HepG2 (cell line): ENCODE measurements at regions not wholly inside any gene's neighbourhood (a gene's known extent, or its start where the extent isn't known, plus 50 kb on each side); places are given as distances from the start of the nearest gene placed in this dataset.

Source experiments
- ATAC-seq: fragments of 200-7000 bp; cut with Tn5 transposase; 3 replicates; pipeline ENCODE4 v1.9.1; 2020; ENCODE audit warnings: mild to moderate bottlenecking, moderate library complexity
- BruUV-seq: library from RNA; stranded (reverse); fragments of 400-500 nt; replicated peaks from 2 replicates; lab custom pipeline; 2021; lab: Mats Ljungman, UMichigan
- CTCF ChIA-PET: fragments of 300-600 bp; formaldehyde crosslinking; extraction: SDS; loops from one replicate; lab custom pipeline; 2021; ENCODE audit warnings: low total read pairs, inconsistent platforms, low intra/inter-chr PET ratio; lab: Yijun Ruan, JAX
- POLR2A ChIA-PET: fragments of 350-600 bp; sonication (Branson Sonifier 250); formaldehyde crosslinking; loops from one replicate; lab custom pipeline; 2020; ENCODE audit warnings: antibody characterized with exemption, inconsistent platforms; lab: Yijun Ruan, JAX
- DNase-seq: peaks from one replicate; pipeline ENCODE4 v3.0.0-alpha.2; 2015; ENCODE audit warnings: low spot score
- FAIRE-seq: peaks from 3 replicates; lab custom pipeline; 2011; peaks lifted over from hg19 to GRCh38; lab: Jason Lieb, UNC
- H2AFZ ChIP-seq: one replicate; pipeline ENCODE4 v1.6.1; 2011; ENCODE audit warnings: low read length, inconsistent platforms
- H3K27ac ChIP-seq: fragments of 300-600 bp; 3 replicates; pipeline ENCODE4 v1.8.0; 2011; ENCODE audit warnings: mixed run types, mild to moderate bottlenecking, mixed read lengths, low read length, inconsistent platforms; ENCODE audit not compliant: insufficient read depth; ENCODE audit errors: extremely low read length
- H3K27me3 ChIP-seq, 2 experiments: fragments of 200-600 bp in 1 of 2; 2 replicates in 1 of 2; 3 replicates in 1 of 2; pipeline versions ENCODE4 v1.6.0 to v1.8.0; 2011; ENCODE audit warnings: low read length in 2 of 2, mild to moderate bottlenecking in 2 of 2, moderate library complexity in 2 of 2, inconsistent platforms in 1 of 2; ENCODE audit not compliant: insufficient read depth in 2 of 2, control insufficient read depth in 1 of 2
- H3K36me3 ChIP-seq, 2 experiments: fragments of 200-600 bp in 1 of 2; replicated peaks in 1 of 2; 2 replicates in 1 of 2; 3 replicates in 1 of 2; pipeline versions ENCODE4 v1.5.1 to v1.8.0; 2011; ENCODE audit warnings: low read length in 2 of 2, inconsistent platforms in 1 of 2; ENCODE audit not compliant: insufficient read depth in 2 of 2, control insufficient read depth in 1 of 2
- H3K4me1 ChIP-seq: 2 replicates; pipeline ENCODE4 v1.5.1; 2012; ENCODE audit warnings: low read length, inconsistent platforms; ENCODE audit not compliant: insufficient read depth
- H3K4me2 ChIP-seq: 2 replicates; pipeline ENCODE4 v1.6.0; 2011; ENCODE audit warnings: low read depth, low read length, inconsistent platforms
- H3K4me3 ChIP-seq, 3 experiments: fragments of 200-600 bp in 1 of 3; sonication (generic), shearing (Covaris generic) in 1 of 3; replicated peaks in 1 of 3; 2 replicates each; pipeline ENCODE4 v1.5.1; 2011 to 2016; ENCODE audit warnings: low read length in 3 of 3, inconsistent platforms in 2 of 3, low read depth in 2 of 3, mild to moderate bottlenecking in 2 of 3, control low read depth in 1 of 3, mixed read lengths in 1 of 3; ENCODE audit not compliant: insufficient read depth in 1 of 3
- H3K79me2 ChIP-seq: one replicate; pipeline ENCODE4 v1.6.1; 2011; ENCODE audit warnings: low read length, inconsistent platforms; ENCODE audit not compliant: insufficient read depth
- H3K9ac ChIP-seq: 2 replicates; pipeline ENCODE4 v1.6.0; 2011; ENCODE audit warnings: mild to moderate bottlenecking, low read depth, low read length, inconsistent platforms; ENCODE audit not compliant: insufficient read depth
- H3K9me3 ChIP-seq: 2 replicates; pipeline ENCODE4 v1.5.1; 2012; ENCODE audit warnings: mild to moderate bottlenecking, low read length
- H4K20me1 ChIP-seq: 2 replicates; pipeline ENCODE4 v1.6.0; 2011; ENCODE audit warnings: inconsistent platforms, mild to moderate bottlenecking, low read length, moderate library complexity; ENCODE audit not compliant: insufficient read depth
- ASH2L ChIP-seq: fragments of 300-600, 200-600 bp; sonication (generic); IDR thresholded peaks from 2 replicates; pipeline ENCODE4 v1.7.0; 2017; ENCODE audit warnings: low read depth, mild to moderate bottlenecking, moderate library complexity, mixed read lengths, low read length; ENCODE audit not compliant: insufficient read length
- DZIP1 ChIP-seq: sonication (generic); formaldehyde crosslinking; IDR thresholded peaks from 2 replicates; pipeline ENCODE4 v1.5.0; 2020; ENCODE audit warnings: mild to moderate bottlenecking, missing genetic modification reagents
- FOXA1 ChIP-seq, 2 experiments: fragments of 450-650 bp in 1 of 2; sonication (generic) in 1 of 2; formaldehyde crosslinking in 1 of 2; IDR thresholded peaks; 2 replicates each; pipeline versions ENCODE4 v1.4.0 to v1.6.1; 2016 to 2020; ENCODE audit warnings: missing genetic modification reagents in 1 of 2
- KLF9 ChIP-seq: IDR thresholded peaks from 2 replicates; pipeline ENCODE4 v1.6.1; 2016; ENCODE audit warnings: low read depth
- MTF1 ChIP-seq: sonication (generic); formaldehyde crosslinking; IDR thresholded peaks from 2 replicates; pipeline ENCODE4 v1.5.0; 2020; ENCODE audit warnings: missing genetic modification reagents
- NAIF1 ChIP-seq: sonication (generic); formaldehyde crosslinking; IDR thresholded peaks from 2 replicates; pipeline ENCODE4 v1.5.0; 2020; ENCODE audit warnings: mild to moderate bottlenecking, missing genetic modification reagents, borderline replicate concordance
- PRPF4 ChIP-seq: fragments of 200-400 bp; formaldehyde crosslinking; IDR thresholded peaks from 2 replicates; pipeline ENCODE4 v1.6.1; 2016; ENCODE audit warnings: low read length, low read depth; ENCODE audit not compliant: poor library complexity, severe bottlenecking
- STAT6 ChIP-seq: sonication (generic); formaldehyde crosslinking; IDR thresholded peaks from 2 replicates; pipeline ENCODE4 v1.4.0; 2020; ENCODE audit warnings: missing genetic modification reagents, mild to moderate bottlenecking, borderline replicate concordance
- ZNF580 ChIP-seq: IDR thresholded peaks from 2 replicates; pipeline ENCODE4 v1.6.1; 2016; ENCODE audit warnings: low read depth, borderline replicate concordance
- ZUFSP ChIP-seq: sonication (generic); formaldehyde crosslinking; IDR thresholded peaks from 2 replicates; pipeline ENCODE4 v1.9.0; 2021; ENCODE audit warnings: missing genetic modification reagents, mild to moderate bottlenecking, borderline replicate concordance
- WGBS: methylation state at CpG from one replicate; pipeline ENCODE4 v1.1.6; 2017; ENCODE audit warnings: low lambda C conversion rate; 5-methylcytosine and 5-hydroxymethylcytosine counted together
- in situ Hi-C: cut with HindIII; loops from 2 replicates; pipeline ENCODE4 v1.10.0; 2017; ENCODE audit warnings: low pct_unique_long_range_greater_than_20kb; ENCODE audit not compliant: extremely low pct_ligation_motif_present
- intact Hi-C: fragments of 100-400 bp; cut with micrococcal nuclease; formaldehyde crosslinking; loops from one replicate; pipeline ENCODE4 v1.10.0; 2022; ENCODE audit not compliant: unreplicated experiment

GRCh38 chr3:76908156-76908555 is 131.7 kb upstream of the ROBO2 start:
- intact Hi-C loops, result no loop called here
- Histone ChIP-seq H3K9me3 (no peaks in the 10 kb centered on the region), H3K36me3 (no peaks in the 10 kb centered on the region), H3K27ac (no peak overlapping the region), H3K9ac (no peak overlapping the region), H3K4me1 (no peaks in the 10 kb centered on the region), H4K20me1 (no peaks in the 10 kb centered on the region), H3K4me2 (no peak overlapping the region), H3K79me2 (no peaks in the 10 kb centered on the region), H3K27me3 (no peaks in the 10 kb centered on the region), H2AFZ (no peak overlapping the region), H3K4me3 (no peak overlapping the region)
- CTCF ChIA-PET, result no interaction called here
- 0% methylated on average over 1 of the region's 1 CpG for WGBS
- DNase-seq (no peak), FAIRE-seq (no peak), ATAC-seq (no peak)
- in situ Hi-C loops, result no loop called here
- BruUV-seq, result no TSS peak
- TF ChIP-seq KLF9 (CRISPR knock-in tag), result no peak
- POLR2A ChIA-PET, result no interaction called here

- Histone ChIP-seq H3K4me1 (no peaks in the 10 kb centered on the region), H3K79me2 (no peaks in the 10 kb centered on the region), H3K9ac (no peak overlapping the region), H2AFZ (no peak overlapping the region), H3K4me3 (no peak overlapping the region), H3K27ac (no peak overlapping the region), H3K9me3 (no peaks in the 10 kb centered on the region), H3K27me3 (no peaks in the 10 kb centered on the region), H3K4me2 (no peak overlapping the region), H4K20me1 (no peaks in the 10 kb centered on the region), H3K36me3 (no peaks in the 10 kb centered on the region)
- intact Hi-C loops (no loop called here), in situ Hi-C loops (no loop called here)
- BruUV-seq, result no TSS peak
- DNase-seq (no peak), FAIRE-seq (no peak), ATAC-seq (no peak)
- ChIA-PET CTCF (no interaction called here), POLR2A (no interaction called here)
- WGBS, result 40% methylated on average over 12 of the region's 12 CpGs
- TF ChIP-seq PRPF4 (no peak), STAT6 (CRISPR knock-in tag) (no peak), ZNF580 (CRISPR knock-in tag) (no peak), MTF1 (no peak), DZIP1 (CRISPR knock-in tag) (no peak), ZUFSP (CRISPR knock-in tag) (no peak), NAIF1 (no peak), FOXA1 (IDR thresholded peaks at IDR 0.05) (no peak), FOXA1 (CRISPR knock-in tag; IDR thresholded peaks at IDR 0.05) (no peak), ASH2L (no peak)
Measured at GRCh38 chr3:76912841-76913383, 127.0 kb upstream of the ROBO2 start.
